ENCODE measurements at regions not wholly inside any gene's neighbourhood (a gene's known extent, or its start where the extent isn't known, plus 50 kb on each side); places are given as distances from the start of the nearest gene placed in this dataset.

DNA sequence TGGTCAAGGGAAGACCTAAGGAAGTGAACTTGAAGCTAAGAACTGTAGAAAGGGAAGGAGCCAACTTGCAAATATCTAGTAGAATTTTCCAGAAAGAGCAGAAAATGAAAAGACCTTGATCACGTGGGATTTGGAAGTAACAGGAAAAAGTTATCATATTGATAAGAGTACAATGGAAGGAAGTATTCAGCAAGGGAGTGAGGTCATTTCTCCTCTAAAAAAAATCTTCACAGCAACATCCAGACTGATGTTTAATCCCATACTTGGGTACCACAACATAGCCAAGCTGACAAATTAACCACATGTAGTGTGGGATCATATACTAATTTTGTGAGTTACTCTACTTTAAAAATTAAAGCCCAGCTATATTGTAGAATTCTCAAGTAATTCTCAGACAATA is 207.0 kb upstream of the CXCL12 start:
- no peak for TF ChIP-seq CTCF (IDR thresholded peaks at IDR 0.05; ENCODE audit: insufficient read depth in 1 of 2, low read depth in 1 of 2, low read length in 1 of 2, severe bottlenecking in 1 of 2, unreplicated experiment in 1 of 2)
- Mint-ChIP-seq H3K27ac (ENCODE audit: unreplicated experiment) (no peak overlapping the region), H3K4me1 (ENCODE audit: low read depth, unreplicated experiment) (no peaks in the 10 kb centered on the region), H3K9me3 (ENCODE audit: unreplicated experiment) (no peaks in the 10 kb centered on the region), H3K27me3 (ENCODE audit: insufficient read depth, unreplicated experiment) (peaks cover 37% of the 10 kb centered on the region), H3K36me3 (ENCODE audit: insufficient read depth, unreplicated experiment) (no peaks in the 10 kb centered on the region), H3K4me3 (ENCODE audit: unreplicated experiment) (no peak overlapping the region)
- Histone ChIP-seq H3K36me3 (ENCODE audit: control insufficient read depth, insufficient read depth, low read length) (no peaks in the 10 kb centered on the region), H3K9me3 (no peaks in the 10 kb centered on the region), H3K4me3 (ENCODE audit: low read depth, low read length) (no peak overlapping the region), H3K4me1 (no peaks in the 10 kb centered on the region), H3K27me3 (replicated peaks; ENCODE audit: control insufficient read depth, insufficient read depth, low read length) (no peaks in the 10 kb centered on the region)
- no peak for DNase-seq
- ChIA-PET CTCF (interaction anchor here (0.6 kb wide), 1 partner anchor 405 kb away, joined by 4 read pairs; no protein-coding TSS in a partner anchor), POLR2A (no interaction called here)
- BruUV-seq (replicated peaks) = no TSS peak
- intact Hi-C loops (cut with micrococcal nuclease; ENCODE audit: unreplicated experiment) = no loop called here

- DNase-seq = no peak
- H3K27me3 ChIP-seq (replicated peaks; ENCODE audit: control insufficient read depth, insufficient read depth, low read length) = no peaks in the 10 kb centered on the region
- peaks cover 46% of the 10 kb centered on the region for H3K27me3 Mint-ChIP-seq (ENCODE audit: insufficient read depth, unreplicated experiment)
- H3K4me3 ChIP-seq (ENCODE audit: low read depth, low read length) = no peak overlapping the region
- H3K27ac Mint-ChIP-seq (ENCODE audit: unreplicated experiment) = no peak overlapping the region
- TF ChIP-seq CTCF (IDR thresholded peaks at IDR 0.05; ENCODE audit: insufficient read depth in 1 of 2, low read depth in 1 of 2, low read length in 1 of 2, severe bottlenecking in 1 of 2, unreplicated experiment in 1 of 2) = no peak
- ChIA-PET CTCF (no interaction called here), POLR2A (no interaction called here)
- intact Hi-C loops (cut with micrococcal nuclease; ENCODE audit: unreplicated experiment) = no loop called here
- no peaks in the 10 kb centered on the region for H3K4me1 Mint-ChIP-seq (ENCODE audit: low read depth, unreplicated experiment)
- H3K4me3 Mint-ChIP-seq (ENCODE audit: unreplicated experiment) = no peak overlapping the region
- H3K36me3 ChIP-seq (ENCODE audit: control insufficient read depth, insufficient read depth, low read length) = no peaks in the 10 kb centered on the region
- no peaks in the 10 kb centered on the region for H3K9me3 Mint-ChIP-seq (ENCODE audit: unreplicated experiment)
- H3K36me3 Mint-ChIP-seq (ENCODE audit: insufficient read depth, unreplicated experiment) = no peaks in the 10 kb centered on the region
- no peaks in the 10 kb centered on the region for H3K9me3 ChIP-seq
- H3K4me1 ChIP-seq = no peaks in the 10 kb centered on the region
- no TSS peak for BruUV-seq (replicated peaks)
Measured at GRCh38 chr10:44593952-44594351, 209.1 kb upstream of the CXCL12 start.

DNA sequence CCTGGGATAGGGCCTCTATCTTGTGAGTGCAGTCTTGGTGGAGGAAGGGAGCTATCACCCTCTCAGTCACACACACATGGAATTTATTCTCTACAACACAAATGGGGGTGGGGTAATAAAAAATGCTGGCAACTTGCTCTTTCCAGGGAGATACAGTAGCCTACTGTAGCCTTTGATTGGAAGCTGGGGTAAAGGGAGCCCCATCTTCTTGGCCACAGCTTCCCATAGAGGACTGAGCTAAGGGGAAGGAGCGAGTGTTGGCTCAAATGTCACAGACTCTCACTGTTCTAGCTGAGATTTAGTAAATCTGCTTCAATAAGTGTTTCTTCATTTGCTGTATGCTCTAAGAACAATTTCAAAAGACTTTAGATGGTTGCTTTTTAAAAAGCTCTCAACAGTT is 222.2 kb upstream of the CXCL12 start:
- TF ChIP-seq CTCF (IDR thresholded peaks at IDR 0.05; ENCODE audit: insufficient read depth in 1 of 2, low read depth in 1 of 2, low read length in 1 of 2, severe bottlenecking in 1 of 2, unreplicated experiment in 1 of 2) = no peak
- CTCF ChIA-PET = no interaction called here
- Mint-ChIP-seq H3K27me3 (ENCODE audit: insufficient read depth, unreplicated experiment) (peaks cover 15% of the 10 kb centered on the region), H3K27ac (ENCODE audit: unreplicated experiment) (no peak overlapping the region), H3K4me1 (ENCODE audit: low read depth, unreplicated experiment) (no peaks in the 10 kb centered on the region), H3K4me3 (ENCODE audit: unreplicated experiment) (no peak overlapping the region), H3K9me3 (ENCODE audit: unreplicated experiment) (no peaks in the 10 kb centered on the region), H3K36me3 (ENCODE audit: insufficient read depth, unreplicated experiment) (no peaks in the 10 kb centered on the region)
- DNase-seq = no peak
- POLR2A ChIA-PET = no interaction called here
- Histone ChIP-seq H3K4me1 (no peaks in the 10 kb centered on the region), H3K4me3 (ENCODE audit: low read depth, low read length) (no peak overlapping the region), H3K27me3 (replicated peaks; ENCODE audit: control insufficient read depth, insufficient read depth, low read length) (no peaks in the 10 kb centered on the region; the same call in 1 of the 2 replicates), H3K9me3 (no peaks in the 10 kb centered on the region), H3K36me3 (ENCODE audit: control insufficient read depth, insufficient read depth, low read length) (no peaks in the 10 kb centered on the region)
- BruUV-seq (replicated peaks) = no TSS peak
- intact Hi-C loops (cut with micrococcal nuclease; ENCODE audit: unreplicated experiment) = no loop called here

Data from Caco-2 (cell line).